CD4-positive, alpha-beta T cell (primary cell): ENCODE measurements at regions not wholly inside any gene's neighbourhood (a gene's known extent, or its start where the extent isn't known, plus 50 kb on each side); places are given as distances from the start of the nearest gene placed in this dataset.
"Not testable (repeated sequence)": the region's sequence is repeated elsewhere in the genome, so short reads cannot be mapped to it uniquely, and the experiment has no call there.

Experiments used
- ATAC-seq: fragments of 200-7000 bp; cut with Tn5 transposase; one replicate; pipeline ENCODE4 v1.10.0; 2022; ENCODE audit warnings: mild to moderate bottlenecking; ENCODE audit not compliant: poor library complexity
- CTCF ChIA-PET: fragments of 350-600 bp; sonication (Branson Sonifier 250); formaldehyde crosslinking; loops from one replicate; lab custom pipeline; 2021; ENCODE audit warnings: antibody characterized with exemption, inconsistent platforms; lab: Charles Lee
- POLR2A ChIA-PET: fragments of 350-600 bp; sonication (Branson Sonifier 250); formaldehyde crosslinking; loops from one replicate; lab custom pipeline; 2021; ENCODE audit warnings: antibody characterized with exemption, inconsistent platforms; lab: Charles Lee
- DNase-seq, 14 experiments: peaks; one replicate each; pipeline ENCODE4 v3.0.0-alpha.2; 2013 to 2020; ENCODE audit warnings: mixed read lengths in 2 of 14
- H3K27ac ChIP-seq, 2 donors: one replicate each; pipeline versions ENCODE4 v1.5.1 to v1.7.0; 2013; ENCODE audit warnings: low read length in 2 of 2, low read depth in 1 of 2, mild to moderate bottlenecking in 1 of 2
- H3K27me3 ChIP-seq, 2 experiments: 1 replicate in 1 of 2; 2 replicates in 1 of 2; pipeline versions ENCODE4 v1.6.1 to v1.7.0; 2013; ENCODE audit warnings: low read length in 2 of 2, control low read depth in 1 of 2, mild to moderate bottlenecking in 1 of 2, moderate library complexity in 1 of 2; ENCODE audit not compliant: insufficient read depth in 2 of 2, control insufficient read depth in 1 of 2
- H3K36me3 ChIP-seq: one replicate; pipeline ENCODE4 v1.6.1; 2013; ENCODE audit warnings: low read length, control low read depth; ENCODE audit not compliant: insufficient read depth
- H3K4me1 ChIP-seq: one replicate; pipeline ENCODE4 v1.6.1; 2013; ENCODE audit warnings: low read length, control low read depth; ENCODE audit not compliant: insufficient read depth
- H3K4me3 ChIP-seq: one replicate; pipeline ENCODE4 v1.5.1; 2013; ENCODE audit warnings: mild to moderate bottlenecking, low read length, moderate library complexity
- H3K9me3 ChIP-seq, 2 experiments: 1 replicate in 1 of 2; 2 replicates in 1 of 2; pipeline versions ENCODE4 v1.6.1 to v1.7.0; 2013; ENCODE audit warnings: low read length in 2 of 2, mild to moderate bottlenecking in 2 of 2, control low read depth in 1 of 2, moderate library complexity in 1 of 2; ENCODE audit not compliant: control insufficient read depth in 1 of 2, insufficient read depth in 1 of 2
- H3K27ac Mint-ChIP-seq: one replicate; pipeline ENCODE4 v1.8.0; 2020; ENCODE audit warnings: mixed read lengths
- H3K27me3 Mint-ChIP-seq: one replicate; pipeline ENCODE4 v1.8.0; 2021; ENCODE audit warnings: mixed read lengths
- H3K36me3 Mint-ChIP-seq: one replicate; pipeline ENCODE4 v1.8.0; 2021; ENCODE audit warnings: low read depth, mixed read lengths
- H3K4me1 Mint-ChIP-seq: one replicate; pipeline ENCODE4 v1.8.0; 2021; ENCODE audit warnings: low read depth, mixed read lengths
- H3K4me3 Mint-ChIP-seq: one replicate; pipeline ENCODE4 v1.8.0; 2020; ENCODE audit warnings: mild to moderate bottlenecking, mixed read lengths
- H3K9me3 Mint-ChIP-seq: one replicate; pipeline ENCODE4 v1.8.0; 2020; ENCODE audit warnings: mixed read lengths
- intact Hi-C, 2 experiments: fragments of 100-400 bp; cut with DNase I in 1 of 2; cut with micrococcal nuclease in 1 of 2; formaldehyde crosslinking; loops; one replicate each; pipeline versions ENCODE4 v1.15.1 to v1.9.0; 2023 to 2025; cut with DNase I, micrococcal nuclease

DNA sequence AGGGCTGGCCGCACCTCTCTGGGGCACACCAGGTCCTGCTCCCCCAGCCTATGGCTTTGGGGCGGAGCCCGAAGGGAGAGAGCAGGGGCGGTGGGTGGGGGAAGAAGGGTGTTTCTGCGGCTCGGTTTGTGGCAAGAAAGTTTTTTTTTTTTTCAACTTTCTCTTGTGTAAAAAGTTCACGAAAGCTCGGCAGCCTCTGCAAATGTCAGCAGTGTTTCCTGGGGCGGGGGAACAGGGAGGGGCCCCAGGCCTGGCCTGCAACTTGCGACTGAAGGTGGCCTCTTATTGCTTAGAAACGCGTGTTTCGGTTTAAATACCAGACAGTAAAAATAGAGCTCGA, 137.4 kb upstream of the PTPN20 start:
- DNase-seq: peak in 4 of 14 experiments; percentile 8 to 30 (median 16)
- H3K9me3 ChIP-seq, H3K4me3 Mint-ChIP-seq, H3K27ac ChIP-seq, H3K27me3 ChIP-seq, H3K9me3 Mint-ChIP-seq, POLR2A ChIA-PET, H3K4me1 ChIP-seq, H3K36me3 Mint-ChIP-seq, H3K27me3 Mint-ChIP-seq, H3K27ac Mint-ChIP-seq, H3K4me1 Mint-ChIP-seq, H3K4me3 ChIP-seq, intact Hi-C loops, H3K36me3 ChIP-seq, CTCF ChIA-PET: not testable (repeated sequence)
- peak; percentile 56 for ATAC-seq

DNA sequence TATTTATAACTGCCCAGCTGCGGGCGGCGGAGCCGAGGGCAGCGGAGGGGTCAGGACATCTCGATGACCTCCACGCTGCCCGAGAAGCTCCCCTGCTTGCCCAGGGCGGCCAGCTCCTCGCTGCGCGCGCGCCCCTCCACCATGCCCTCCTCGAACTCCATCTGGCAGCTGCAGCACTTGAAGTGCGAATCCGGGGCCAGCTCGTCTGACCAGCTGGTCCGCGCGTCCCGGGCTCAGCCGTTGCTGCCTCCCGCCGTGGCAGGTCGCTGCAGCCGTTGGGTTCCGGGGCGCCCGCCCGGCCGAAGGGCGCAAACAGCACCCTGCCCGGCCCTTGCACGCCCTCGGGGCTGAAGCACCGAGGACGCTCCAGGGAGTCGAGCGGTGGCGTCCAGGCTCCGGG, 136.9 kb upstream of the PTPN20 start:
- H3K36me3 Mint-ChIP-seq, H3K4me1 Mint-ChIP-seq, POLR2A ChIA-PET, H3K9me3 ChIP-seq, H3K4me3 ChIP-seq, DNase-seq, H3K9me3 Mint-ChIP-seq, H3K27me3 Mint-ChIP-seq, H3K27ac ChIP-seq, ATAC-seq, intact Hi-C loops, H3K36me3 ChIP-seq, H3K27me3 ChIP-seq, H3K27ac Mint-ChIP-seq, H3K4me1 ChIP-seq, CTCF ChIA-PET, H3K4me3 Mint-ChIP-seq: not testable (repeated sequence)

DNA sequence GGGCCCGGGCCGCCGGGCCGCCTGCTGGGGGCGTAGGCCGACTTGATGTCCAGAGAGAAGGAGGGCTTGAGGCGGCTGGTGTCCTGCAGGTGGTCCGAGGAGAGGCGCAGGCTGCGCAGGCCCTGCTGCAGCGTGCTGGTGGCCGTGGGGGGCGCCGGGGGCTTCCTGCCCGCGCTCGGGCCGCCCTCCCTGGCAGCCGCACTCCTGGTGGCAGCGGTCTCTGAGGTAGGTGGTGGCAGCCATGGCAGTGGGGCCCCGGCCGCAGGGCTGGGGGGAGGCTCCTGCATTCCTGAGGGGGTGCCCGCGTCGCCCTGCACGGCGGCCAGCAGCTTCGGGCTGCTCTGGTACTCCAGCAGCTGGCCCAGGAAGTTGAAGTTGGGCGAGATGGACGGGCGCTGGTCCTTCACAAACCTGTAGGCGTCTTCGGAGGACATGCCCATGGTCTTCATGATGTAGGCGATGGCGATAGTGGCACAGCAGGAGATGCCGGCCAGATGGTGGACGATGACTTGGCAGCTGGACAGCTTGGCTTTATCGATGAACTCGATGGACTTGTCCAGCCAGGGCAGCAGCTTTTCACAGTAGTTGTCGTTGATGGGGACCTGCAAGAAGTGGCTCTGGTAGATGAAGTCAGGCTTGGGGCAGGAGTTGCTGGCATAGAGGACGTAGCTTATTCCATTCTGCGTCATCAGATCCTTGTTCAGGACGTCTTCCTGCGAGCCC, 136.1 kb upstream of the PTPN20 start:
- H3K4me1 Mint-ChIP-seq, H3K27me3 ChIP-seq, H3K27ac Mint-ChIP-seq, H3K9me3 ChIP-seq, H3K4me3 Mint-ChIP-seq, CTCF ChIA-PET, H3K9me3 Mint-ChIP-seq, POLR2A ChIA-PET, H3K4me1 ChIP-seq, H3K36me3 ChIP-seq, H3K27ac ChIP-seq, H3K36me3 Mint-ChIP-seq, DNase-seq, H3K4me3 ChIP-seq, intact Hi-C loops, H3K27me3 Mint-ChIP-seq, ATAC-seq: not testable (repeated sequence)

DNA sequence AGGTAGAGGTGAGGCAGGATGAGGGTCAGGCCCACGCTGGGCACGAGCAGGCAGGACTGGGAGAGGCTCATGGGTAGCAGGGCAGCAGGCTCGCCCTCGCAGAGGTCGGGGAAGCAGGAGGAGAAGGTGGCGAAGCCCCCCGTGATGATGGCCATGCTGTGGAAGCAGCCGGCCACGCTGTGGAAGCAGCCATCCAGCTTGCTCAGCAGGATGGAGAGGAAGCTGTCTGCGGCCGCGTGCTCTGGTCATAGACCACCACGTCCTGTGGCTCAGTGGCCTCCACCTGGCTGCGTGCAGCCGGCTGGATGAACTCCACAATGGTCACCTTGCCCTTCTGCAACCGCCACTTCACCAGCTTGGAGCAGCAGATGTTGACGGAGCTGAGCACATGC, 135.6 kb upstream of the PTPN20 start:
- intact Hi-C loops, H3K36me3 ChIP-seq, H3K27me3 ChIP-seq, H3K4me3 Mint-ChIP-seq, H3K4me1 Mint-ChIP-seq, H3K9me3 Mint-ChIP-seq, H3K9me3 ChIP-seq, DNase-seq, H3K36me3 Mint-ChIP-seq, CTCF ChIA-PET, POLR2A ChIA-PET, H3K27ac ChIP-seq, H3K27ac Mint-ChIP-seq, H3K27me3 Mint-ChIP-seq, H3K4me1 ChIP-seq, ATAC-seq, H3K4me3 ChIP-seq: not testable (repeated sequence)

DNA sequence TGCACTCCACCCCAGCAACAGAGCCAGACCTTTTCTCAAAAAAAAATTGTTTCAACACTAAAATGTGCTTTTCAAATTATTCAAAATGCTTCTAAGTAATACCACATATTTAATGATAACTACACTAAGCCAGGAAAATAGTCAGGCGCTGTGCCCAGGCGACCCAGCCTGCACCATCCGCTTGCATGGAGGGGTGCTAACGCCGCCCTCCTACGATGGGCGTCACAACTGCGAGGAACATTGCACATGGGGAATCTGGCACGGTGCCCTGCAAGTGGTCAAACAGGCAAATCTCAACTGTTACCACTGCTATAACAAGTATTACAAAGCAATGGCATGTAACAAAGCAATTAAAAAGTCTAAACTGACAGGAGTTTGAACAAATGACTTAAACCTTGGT, 131.7 kb upstream of the PTPN20 start:
- H3K4me1 ChIP-seq, POLR2A ChIA-PET, H3K9me3 Mint-ChIP-seq, H3K36me3 ChIP-seq, H3K27ac ChIP-seq, H3K4me3 Mint-ChIP-seq, intact Hi-C loops, H3K4me3 ChIP-seq, H3K27me3 Mint-ChIP-seq, H3K27me3 ChIP-seq, DNase-seq, CTCF ChIA-PET, H3K36me3 Mint-ChIP-seq, ATAC-seq, H3K4me1 Mint-ChIP-seq, H3K9me3 ChIP-seq, H3K27ac Mint-ChIP-seq: not testable (repeated sequence)

DNA sequence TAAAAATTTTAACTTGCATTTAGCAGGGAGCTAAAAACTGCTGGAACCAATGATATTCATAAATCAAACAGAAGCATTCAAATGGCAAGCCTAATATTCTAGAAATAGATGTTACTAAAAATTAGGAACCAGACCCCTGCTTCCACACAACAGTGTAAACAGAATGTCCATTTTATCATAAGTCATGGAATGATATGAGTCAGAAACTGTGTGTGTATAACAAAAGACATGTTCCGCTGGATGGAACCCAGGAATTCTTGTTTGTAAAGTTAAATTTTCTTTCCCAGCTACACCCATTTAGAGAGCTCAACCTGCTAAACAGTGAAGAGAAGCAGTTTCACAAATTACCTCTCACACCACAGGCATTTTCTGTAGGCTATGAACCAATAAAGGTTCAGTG, 131.1 kb upstream of the PTPN20 start:
- not testable (repeated sequence) for DNase-seq, H3K27me3 Mint-ChIP-seq

DNA sequence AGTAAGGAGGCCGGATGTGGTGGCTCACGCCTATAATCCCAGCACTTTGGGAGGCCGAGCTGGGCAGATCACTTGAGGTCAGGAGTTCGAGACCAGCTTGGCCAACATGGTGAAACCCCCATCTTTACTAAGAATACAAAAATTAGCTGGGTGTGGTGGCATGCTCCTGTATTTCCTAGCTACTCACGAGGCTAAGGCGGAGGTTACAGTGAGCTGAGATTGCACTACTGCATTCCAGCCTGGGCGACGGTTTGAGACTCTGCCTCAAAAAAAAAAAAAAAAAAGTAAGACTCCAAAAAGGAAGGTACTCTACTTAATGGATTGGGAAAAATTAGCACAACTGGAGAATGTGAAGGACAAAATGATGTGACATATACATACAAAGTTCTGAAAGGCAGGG, 130.2 kb upstream of the PTPN20 start:
- CTCF ChIA-PET, H3K27me3 Mint-ChIP-seq, H3K27me3 ChIP-seq, H3K9me3 Mint-ChIP-seq, H3K27ac ChIP-seq, H3K4me1 Mint-ChIP-seq, intact Hi-C loops, H3K4me3 ChIP-seq, DNase-seq, H3K36me3 Mint-ChIP-seq, H3K27ac Mint-ChIP-seq, POLR2A ChIA-PET, H3K36me3 ChIP-seq, ATAC-seq, H3K4me1 ChIP-seq, H3K9me3 ChIP-seq, H3K4me3 Mint-ChIP-seq: not testable (repeated sequence)

More for the DNA sequence above, 131.1 kb upstream of the PTPN20 start:
- H3K4me3 Mint-ChIP-seq, H3K36me3 Mint-ChIP-seq, H3K4me1 Mint-ChIP-seq, intact Hi-C loops, H3K27me3 ChIP-seq, H3K36me3 ChIP-seq, CTCF ChIA-PET, H3K4me3 ChIP-seq, POLR2A ChIA-PET, H3K27ac ChIP-seq, H3K9me3 Mint-ChIP-seq, ATAC-seq, H3K9me3 ChIP-seq, H3K27ac Mint-ChIP-seq, H3K4me1 ChIP-seq: not testable (repeated sequence)
